Omental fat pad (tissue), 3 donors: ENCODE measurements at regions not wholly inside any gene's neighbourhood (a gene's known extent, or its start where the extent isn't known, plus 50 kb on each side); places are given as distances from the start of the nearest gene placed in this dataset.

ENCODE experiments used
- ATAC-seq: fragments of 150-250 bp; one replicate; pipeline ENCODE4 v1.9.1; 2016; ENCODE audit warnings: mild to moderate bottlenecking, moderate library complexity; ENCODE audit not compliant: low FRiP score
- DNase-seq: peaks from one replicate; pipeline ENCODE4 v3.0.0-alpha.2; 2019; ENCODE audit warnings: low spot score
- TF ChIP-seq, protein P1 (sequence below), 3 donors: fragments of 450-650 bp; IDR thresholded peaks; one replicate each; pipeline ENCODE4 v1.5.1; 2016 to 2017; ENCODE audit warnings: antibody characterized with exemption in 3 of 3, mild to moderate bottlenecking in 3 of 3, moderate library complexity in 2 of 3

DNA sequence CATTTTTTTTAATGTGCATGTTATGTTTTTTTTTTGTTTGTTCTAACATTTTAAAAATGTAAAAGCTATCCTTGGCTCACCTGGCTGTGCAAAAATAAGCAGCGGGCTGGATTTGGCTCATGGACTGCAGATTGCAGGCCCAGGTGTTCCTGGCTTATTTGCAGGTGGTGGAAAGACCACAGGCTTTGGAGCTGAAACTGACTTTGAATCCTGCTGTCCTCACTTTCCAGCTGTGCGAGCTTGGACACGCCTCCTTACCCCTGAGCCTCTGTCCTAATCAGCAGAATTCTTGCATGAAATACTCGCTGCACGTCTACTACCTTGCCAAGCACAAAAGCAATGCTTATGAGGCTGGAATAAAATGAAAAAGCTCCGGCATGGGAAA lies 188.7 kb upstream of the TPM1 start:
- no peak for ATAC-seq
- TF ChIP-seq, protein P1, sequence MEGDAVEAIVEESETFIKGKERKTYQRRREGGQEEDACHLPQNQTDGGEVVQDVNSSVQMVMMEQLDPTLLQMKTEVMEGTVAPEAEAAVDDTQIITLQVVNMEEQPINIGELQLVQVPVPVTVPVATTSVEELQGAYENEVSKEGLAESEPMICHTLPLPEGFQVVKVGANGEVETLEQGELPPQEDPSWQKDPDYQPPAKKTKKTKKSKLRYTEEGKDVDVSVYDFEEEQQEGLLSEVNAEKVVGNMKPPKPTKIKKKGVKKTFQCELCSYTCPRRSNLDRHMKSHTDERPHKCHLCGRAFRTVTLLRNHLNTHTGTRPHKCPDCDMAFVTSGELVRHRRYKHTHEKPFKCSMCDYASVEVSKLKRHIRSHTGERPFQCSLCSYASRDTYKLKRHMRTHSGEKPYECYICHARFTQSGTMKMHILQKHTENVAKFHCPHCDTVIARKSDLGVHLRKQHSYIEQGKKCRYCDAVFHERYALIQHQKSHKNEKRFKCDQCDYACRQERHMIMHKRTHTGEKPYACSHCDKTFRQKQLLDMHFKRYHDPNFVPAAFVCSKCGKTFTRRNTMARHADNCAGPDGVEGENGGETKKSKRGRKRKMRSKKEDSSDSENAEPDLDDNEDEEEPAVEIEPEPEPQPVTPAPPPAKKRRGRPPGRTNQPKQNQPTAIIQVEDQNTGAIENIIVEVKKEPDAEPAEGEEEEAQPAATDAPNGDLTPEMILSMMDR (IDR thresholded peaks at IDR 0.05) = no peak
- DNase-seq = no peak

DNA sequence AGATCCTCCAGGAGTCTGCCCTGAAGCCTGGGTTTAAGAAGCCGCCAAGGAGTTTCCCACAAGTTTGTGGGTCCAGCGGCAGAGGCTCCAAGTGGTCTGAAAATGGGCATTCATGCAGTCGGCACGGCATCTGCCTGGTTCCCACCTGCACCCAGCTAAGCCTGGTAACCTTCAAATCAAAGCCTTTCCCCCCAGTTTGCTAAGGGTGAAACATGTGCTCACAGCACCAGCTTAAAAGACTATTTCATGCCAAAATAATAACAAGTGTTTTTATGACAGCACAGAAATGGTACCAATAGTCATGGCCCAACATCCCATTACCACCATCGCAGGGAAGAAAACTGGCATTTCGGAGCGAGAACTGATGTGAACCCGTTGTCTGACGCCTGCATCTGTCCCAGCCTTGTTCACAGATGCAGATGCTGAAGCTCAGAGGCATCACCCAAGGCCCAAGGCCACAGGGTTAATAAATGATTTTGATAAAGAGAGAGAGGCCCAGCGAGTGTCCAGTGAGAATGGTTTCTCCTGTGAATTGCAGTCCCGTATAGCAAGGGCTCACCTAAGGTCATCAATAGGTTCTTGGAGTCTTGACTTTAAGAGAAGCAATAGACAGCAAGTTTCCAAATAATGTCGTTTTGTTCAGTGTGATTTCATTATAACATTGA lies 188.0 kb upstream of the TPM1 start:
- ATAC-seq (no peak), DNase-seq (no peak)
- TF ChIP-seq, protein P1 (IDR thresholded peaks at IDR 0.05) = no peak

DNA sequence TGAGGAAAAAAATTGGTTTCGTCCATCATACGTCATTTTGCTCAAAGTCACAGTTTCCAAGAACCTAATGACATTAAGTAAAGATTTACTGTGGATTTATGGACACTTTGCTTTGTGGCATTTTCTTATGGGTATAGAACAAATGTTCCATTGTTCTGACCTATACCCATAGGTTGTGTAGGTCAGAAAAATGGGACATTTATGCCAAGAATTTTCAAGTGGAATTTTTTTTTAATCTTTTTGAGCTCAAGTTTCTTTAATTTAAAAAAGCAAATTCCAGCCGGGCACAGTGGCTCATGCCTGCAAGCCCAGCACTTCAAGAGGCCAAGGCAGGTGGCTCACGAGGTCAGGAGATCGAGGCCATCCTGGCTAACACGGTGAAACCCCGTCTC lies 187.5 kb upstream of the TPM1 start:
- ATAC-seq = no peak

DNA sequence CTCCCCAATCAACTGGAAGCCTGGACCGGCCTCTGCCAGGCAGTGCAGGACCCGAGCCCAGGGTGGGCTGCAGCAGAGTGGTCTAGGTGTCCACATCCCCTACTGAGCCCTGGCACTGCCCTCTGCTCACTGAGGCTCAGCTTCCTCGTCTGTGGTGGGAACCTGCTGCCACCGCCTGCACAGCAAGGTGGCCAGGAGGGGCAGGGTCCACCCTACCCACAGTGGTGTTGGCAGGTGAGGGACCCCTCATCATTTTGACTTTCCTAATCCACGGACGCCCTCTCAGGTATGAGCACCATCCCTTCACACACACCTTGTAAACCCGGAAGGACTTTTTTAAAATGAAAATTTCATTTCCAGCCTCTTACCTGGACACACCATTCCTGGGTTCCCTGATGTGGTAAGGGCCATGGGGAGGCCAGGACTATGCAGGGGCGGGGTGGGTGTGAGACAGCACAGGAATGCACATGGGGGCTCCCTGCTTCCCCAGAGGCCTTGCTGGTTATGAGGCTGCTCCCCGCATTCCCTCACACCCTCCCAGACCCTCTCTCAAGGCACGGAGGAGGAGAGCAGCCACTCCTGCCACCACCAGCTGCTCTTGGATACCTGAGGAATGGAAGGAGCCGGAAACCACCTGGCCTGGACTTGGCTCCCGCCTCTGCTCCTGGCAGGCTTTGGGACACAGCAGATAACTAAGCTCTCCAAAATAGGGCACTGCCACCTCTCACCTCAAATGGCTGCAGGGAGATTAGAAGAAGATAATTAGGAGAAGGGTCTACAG lies 185.9 kb upstream of the TPM1 start:
- no peak for ATAC-seq

More for the DNA sequence above, 187.5 kb upstream of the TPM1 start:
- no peak for DNase-seq
- TF ChIP-seq, protein P1 (IDR thresholded peaks at IDR 0.05) = no peak

DNA sequence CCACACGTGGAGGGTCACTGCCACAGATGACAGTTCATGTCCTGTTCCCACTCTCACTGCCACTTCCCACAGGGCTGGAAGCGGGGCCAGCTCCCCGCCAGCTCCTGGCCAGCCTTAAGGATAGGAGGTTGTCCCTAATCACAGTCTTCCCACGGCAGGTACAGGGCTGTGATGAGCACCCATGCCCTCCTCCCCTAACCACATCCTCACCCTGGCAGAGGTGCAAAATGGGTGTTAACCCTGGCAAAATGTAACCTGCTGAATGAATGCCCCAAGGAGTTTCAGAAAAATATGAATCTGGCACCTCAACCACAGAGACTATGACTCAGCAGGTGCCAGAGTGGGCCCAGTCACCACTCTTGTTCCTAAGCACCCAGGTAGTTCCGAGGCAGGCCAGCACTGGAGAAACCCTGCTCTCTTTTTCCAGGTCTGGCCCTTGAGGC lies 185.1 kb upstream of the TPM1 start:
- no peak for ATAC-seq
- DNase-seq = no peak
- TF ChIP-seq, protein P1 (IDR thresholded peaks at IDR 0.05) = no peak

More for the DNA sequence above, 185.9 kb upstream of the TPM1 start:
- TF ChIP-seq, protein P1 (IDR thresholded peaks at IDR 0.05) = no peak
- DNase-seq = no peak

DNA sequence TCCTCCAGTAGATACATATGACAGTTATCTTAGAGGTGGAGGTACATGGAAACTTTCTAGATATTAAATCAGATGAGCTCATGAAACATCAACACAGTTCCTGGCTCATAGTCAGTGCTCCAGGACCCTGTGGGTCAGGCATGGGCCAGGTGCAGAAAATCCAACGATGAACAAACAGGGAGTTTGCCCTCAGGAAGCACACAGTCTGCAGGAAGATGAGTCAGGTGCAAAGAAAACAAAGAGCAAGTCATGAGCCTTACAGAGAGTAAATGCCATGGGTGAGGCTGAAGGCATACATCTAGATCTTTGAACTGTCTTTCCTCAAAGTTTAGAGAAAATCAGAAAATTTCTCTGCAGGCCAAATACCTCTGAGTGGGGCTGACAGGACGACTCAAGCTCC lies 184.2 kb upstream of the TPM1 start:
- ATAC-seq = no peak

More for the DNA sequence above, 184.2 kb upstream of the TPM1 start:
- TF ChIP-seq, protein P1 (IDR thresholded peaks at IDR 0.05) = no peak
- no peak for DNase-seq
